C4-2B (cell line): ENCODE measurements at regions not wholly inside any gene's neighbourhood (a gene's known extent, or its start where the extent isn't known, plus 50 kb on each side); places are given as distances from the start of the nearest gene placed in this dataset.

Source experiments
- CTCF ChIP-seq: fragments of 450-650 bp; conservative IDR thresholded peaks from 2 replicates; pipeline ENCODE4 v1.5.1; 2017; ENCODE audit warnings: mild to moderate bottlenecking
- ZFX ChIP-seq: fragments of 450-650 bp; IDR thresholded peaks from 2 replicates; pipeline ENCODE4 v1.6.1; 2017

GRCh38 chr4:59457576-59457975 is 1742.5 kb upstream of the ADGRL3 start:
- TF ChIP-seq CTCF (no peak), ZFX (no peak)
